Gastroesophageal sphincter (tissue), 4 donors: ENCODE measurements at regions not wholly inside any gene's neighbourhood (a gene's known extent, or its start where the extent isn't known, plus 50 kb on each side); places are given as distances from the start of the nearest gene placed in this dataset.
"Not testable (repeated sequence)": the region's sequence is repeated elsewhere in the genome, so short reads cannot be mapped to it uniquely, and the experiment has no call there.

Experiments used
- ATAC-seq: fragments of 150-250 bp; one replicate; pipeline ENCODE4 v1.9.1; 2016; ENCODE audit warnings: mild to moderate bottlenecking, moderate library complexity
- H3K27ac ChIP-seq, 4 donors: fragments of 200-600 bp; sonication (generic) in 3 of 4; 1 replicate in 3 of 4; 2 replicates in 1 of 4; pipeline ENCODE4 v1.5.1; 2016 to 2019
- H3K27me3 ChIP-seq: fragments of 200-600 bp; sonication (generic); one replicate; pipeline ENCODE4 v1.5.1; 2019
- H3K36me3 ChIP-seq, 2 donors: fragments of 200-600 bp; sonication (generic); one replicate each; pipeline ENCODE4 v1.5.1; 2019; ENCODE audit warnings: control low read depth in 1 of 2
- H3K4me1 ChIP-seq, 3 donors: fragments of 200-600 bp; sonication (generic); 1 replicate in 2 of 3; 2 replicates in 1 of 3; pipeline ENCODE4 v1.5.1; 2016 to 2019; ENCODE audit warnings: control low read depth in 2 of 3
- H3K4me3 ChIP-seq, 2 donors: fragments of 200-600 bp; sonication (generic); one replicate each; pipeline ENCODE4 v1.5.1; 2019; ENCODE audit warnings: mild to moderate bottlenecking in 1 of 2, moderate library complexity in 1 of 2
- H3K9me3 ChIP-seq, 3 donors: fragments of 200-600 bp; sonication (generic); one replicate each; pipeline ENCODE4 v1.5.1; 2017 to 2019; ENCODE audit warnings: control low read depth in 2 of 3
- EP300 ChIP-seq: sonication (generic); formaldehyde crosslinking; IDR thresholded peaks from one replicate; pipeline ENCODE4 v1.6.1; 2017; ENCODE audit warnings: antibody characterized with exemption, mild to moderate bottlenecking
- POLR2A ChIP-seq, 2 donors: fragments of 450-650 bp; IDR thresholded peaks; one replicate each; pipeline ENCODE4 v1.6.1; 2017; ENCODE audit warnings: antibody characterized with exemption in 2 of 2, mild to moderate bottlenecking in 2 of 2, moderate library complexity in 1 of 2
- POLR2AphosphoS5 ChIP-seq: sonication (generic); formaldehyde crosslinking; IDR thresholded peaks from one replicate; pipeline ENCODE4 v1.6.1; 2017; ENCODE audit warnings: antibody characterized with exemption
- WGBS, 2 donors: methylation state at CpG; one replicate each; pipeline ENCODE4 v1.1.5; 2018; ENCODE audit warnings: low coverage in 1 of 2; 5-methylcytosine and 5-hydroxymethylcytosine counted together
- TF ChIP-seq, protein P1 (sequence below), 4 experiments: fragments of 200-600 bp in 2 of 4; fragments of 450-650 bp in 2 of 4; sonication (generic) in 1 of 4; IDR thresholded peaks; one replicate each; pipeline ENCODE4 v1.5.1; 2017 to 2019; ENCODE audit warnings: antibody characterized with exemption in 4 of 4, mild to moderate bottlenecking in 2 of 4, moderate library complexity in 2 of 4

DNA sequence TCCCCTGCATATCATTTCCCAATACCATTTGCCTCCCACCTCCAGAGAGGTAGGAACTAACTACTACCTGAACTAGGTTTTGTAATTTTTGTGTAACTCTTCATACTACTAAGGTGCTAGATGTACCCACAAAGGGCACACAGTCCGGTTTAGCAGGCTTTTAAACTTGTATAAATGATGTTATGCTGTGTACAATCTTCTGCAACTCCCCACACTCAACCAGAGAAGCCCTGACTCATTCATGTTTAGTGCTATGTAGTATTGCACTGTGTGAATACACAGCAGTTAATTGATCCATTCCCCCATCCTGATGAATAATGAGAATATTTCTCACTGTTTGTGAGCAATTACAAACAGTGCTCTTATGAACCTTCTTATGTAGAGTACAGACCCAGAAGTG is 285.6 kb downstream of the SMAD2 start:
- Histone ChIP-seq H3K4me3 (no peak overlapping the region), H3K4me1 (no peaks in the 10 kb centered on the region), H3K27ac (no peak overlapping the region), H3K27me3 (no peaks in the 10 kb centered on the region), H3K36me3 (no peaks in the 10 kb centered on the region), H3K9me3 (peaks cover 0 to 17% (median 0%) of the 10 kb centered on the region in 3 donors)
- ATAC-seq, result no peak
- 75 to 80% methylated on average over 1 of the region's 1 CpG for WGBS, 2 donors
- TF ChIP-seq POLR2A (IDR thresholded peaks at IDR 0.05) (no peak), POLR2AphosphoS5 (no peak)

DNA sequence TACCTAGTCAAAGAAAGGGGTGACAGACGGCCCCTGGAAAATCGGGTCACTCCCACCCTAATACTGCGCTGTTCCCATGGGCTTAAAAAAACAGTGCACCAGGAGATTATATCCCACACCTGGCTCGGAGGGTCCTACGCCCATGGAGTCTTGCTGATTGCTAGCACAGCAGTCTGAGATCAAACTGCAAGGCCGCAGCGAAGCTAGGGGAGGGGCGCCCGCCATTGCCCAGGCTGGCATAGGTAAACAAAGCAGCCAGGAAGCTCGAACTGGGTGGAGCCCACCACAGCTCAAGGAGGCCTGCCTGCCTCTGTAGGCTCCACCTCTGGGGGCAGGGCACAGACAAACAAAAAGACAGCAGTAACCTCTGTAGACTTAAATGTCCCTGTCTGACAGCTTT is 292.9 kb downstream of the SMAD2 start:
- not testable (repeated sequence) for H3K4me3 ChIP-seq, H3K27me3 ChIP-seq, H3K27ac ChIP-seq, ATAC-seq, H3K36me3 ChIP-seq, H3K9me3 ChIP-seq, H3K4me1 ChIP-seq
- WGBS, 2 donors, result no CpG with 5 or more reads among the region's 10 CpGs

DNA sequence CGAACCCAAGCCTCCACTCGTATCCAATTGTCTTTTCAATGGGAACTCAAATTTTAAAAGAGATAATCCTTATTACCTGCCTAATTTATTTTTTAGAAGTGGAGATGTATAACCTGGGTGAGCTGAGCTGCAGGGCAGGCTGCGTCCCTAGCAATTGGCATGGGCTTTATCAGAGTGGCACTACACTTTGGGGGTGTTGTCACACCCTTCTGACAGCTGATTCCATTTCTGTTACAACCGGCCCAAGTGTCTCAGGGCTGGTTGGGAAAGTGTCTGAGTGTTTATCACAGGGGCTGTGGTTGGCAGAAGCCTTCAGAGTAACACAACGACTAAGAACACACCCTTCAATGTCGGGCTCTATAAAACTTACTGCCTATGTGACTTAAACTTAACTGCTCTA is 295.0 kb downstream of the SMAD2 start:
- no peak overlapping the region for H3K27ac ChIP-seq
- H3K4me3 ChIP-seq, result no peak overlapping the region
- H3K4me1 ChIP-seq, result no peaks in the 10 kb centered on the region
- H3K36me3 ChIP-seq, result no peaks in the 10 kb centered on the region
- 77 to 80% methylated on average over 5 of the region's 6 CpGs for WGBS, 2 donors
- H3K9me3 ChIP-seq, result no peaks in the 10 kb centered on the region
- no peak for ATAC-seq
- TF ChIP-seq, protein P1, sequence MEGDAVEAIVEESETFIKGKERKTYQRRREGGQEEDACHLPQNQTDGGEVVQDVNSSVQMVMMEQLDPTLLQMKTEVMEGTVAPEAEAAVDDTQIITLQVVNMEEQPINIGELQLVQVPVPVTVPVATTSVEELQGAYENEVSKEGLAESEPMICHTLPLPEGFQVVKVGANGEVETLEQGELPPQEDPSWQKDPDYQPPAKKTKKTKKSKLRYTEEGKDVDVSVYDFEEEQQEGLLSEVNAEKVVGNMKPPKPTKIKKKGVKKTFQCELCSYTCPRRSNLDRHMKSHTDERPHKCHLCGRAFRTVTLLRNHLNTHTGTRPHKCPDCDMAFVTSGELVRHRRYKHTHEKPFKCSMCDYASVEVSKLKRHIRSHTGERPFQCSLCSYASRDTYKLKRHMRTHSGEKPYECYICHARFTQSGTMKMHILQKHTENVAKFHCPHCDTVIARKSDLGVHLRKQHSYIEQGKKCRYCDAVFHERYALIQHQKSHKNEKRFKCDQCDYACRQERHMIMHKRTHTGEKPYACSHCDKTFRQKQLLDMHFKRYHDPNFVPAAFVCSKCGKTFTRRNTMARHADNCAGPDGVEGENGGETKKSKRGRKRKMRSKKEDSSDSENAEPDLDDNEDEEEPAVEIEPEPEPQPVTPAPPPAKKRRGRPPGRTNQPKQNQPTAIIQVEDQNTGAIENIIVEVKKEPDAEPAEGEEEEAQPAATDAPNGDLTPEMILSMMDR (IDR thresholded peaks at IDR 0.05), result no peak
- no peak for TF ChIP-seq POLR2AphosphoS5
- no peak for TF ChIP-seq POLR2A (IDR thresholded peaks at IDR 0.05)
- TF ChIP-seq EP300, result no peak
- H3K27me3 ChIP-seq, result peaks cover under 1% of the 10 kb centered on the region

DNA sequence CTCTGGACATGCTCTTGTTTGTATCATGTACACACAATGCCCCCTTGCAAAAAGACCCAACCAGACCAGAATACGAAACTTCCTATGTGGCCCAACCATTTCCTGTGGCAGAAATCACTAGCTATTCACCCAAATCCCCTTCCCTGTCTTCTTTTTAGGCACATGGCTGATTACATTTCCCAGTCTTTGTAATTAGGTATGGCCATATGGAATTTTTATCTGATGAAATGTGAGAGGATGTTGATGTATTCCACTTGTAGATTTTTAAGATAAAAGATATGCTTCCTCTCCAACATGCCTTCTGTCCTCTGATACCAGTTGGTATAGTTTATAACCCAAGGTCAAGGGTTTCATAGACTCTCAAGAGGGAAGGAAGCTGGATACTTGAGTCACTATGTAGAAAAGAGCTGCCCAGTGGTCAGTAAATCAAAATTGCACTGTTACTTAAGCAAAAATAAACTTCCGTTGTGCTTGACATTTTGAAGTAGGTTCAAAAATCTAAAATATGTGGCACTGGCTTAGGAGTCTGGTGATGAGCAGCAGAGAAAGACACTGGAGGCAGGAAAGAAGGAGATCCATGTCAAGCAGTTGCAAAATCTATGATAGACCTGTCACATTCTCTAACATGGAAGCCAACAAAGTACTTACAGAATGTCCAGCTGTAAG is 297.4 kb downstream of the SMAD2 start:
- no peak overlapping the region for H3K4me3 ChIP-seq
- H3K27ac ChIP-seq, result no peak overlapping the region
- ATAC-seq, result no peak
- no peak for TF ChIP-seq EP300
- no peak for TF ChIP-seq POLR2A (IDR thresholded peaks at IDR 0.05)
- TF ChIP-seq, protein P1 (IDR thresholded peaks at IDR 0.05), result no peak
- TF ChIP-seq POLR2AphosphoS5, result no peak
- WGBS, 2 donors, result 43 to 80% methylated on average over 1 to 2 of the region's 2 CpGs
- H3K36me3 ChIP-seq, result no peaks in the 10 kb centered on the region
- H3K4me1 ChIP-seq, result no peaks in the 10 kb centered on the region
- no peaks in the 10 kb centered on the region for H3K9me3 ChIP-seq
- H3K27me3 ChIP-seq, result peaks cover 3% of the 10 kb centered on the region

DNA sequence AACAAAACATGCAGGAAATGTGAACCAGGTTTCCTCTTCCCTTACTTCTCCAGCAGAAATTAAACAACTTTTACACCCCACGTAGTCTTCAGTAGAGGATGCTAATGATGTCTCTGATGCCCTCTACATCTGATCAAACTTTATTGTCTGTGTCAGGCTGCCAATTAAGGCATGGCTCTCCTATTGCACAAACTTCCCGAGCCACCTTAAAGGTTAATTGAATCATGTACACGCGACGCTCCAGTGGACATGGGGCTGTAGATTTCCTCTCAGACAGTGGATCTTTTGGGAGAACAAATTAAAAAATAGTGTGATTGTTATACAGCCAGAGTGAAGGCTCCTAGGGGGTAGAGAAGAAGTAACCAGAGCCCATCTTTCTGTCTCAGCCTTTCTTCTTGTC is 301.6 kb downstream of the SMAD2 start:
- WGBS, 2 donors, result 64% methylated on average over 1 to 5 of the region's 5 CpGs
- TF ChIP-seq, protein P1 (IDR thresholded peaks at IDR 0.05), result no peak
- TF ChIP-seq EP300 (no peak), POLR2AphosphoS5 (no peak), POLR2A (IDR thresholded peaks at IDR 0.05) (no peak)
- ATAC-seq, result no peak

DNA sequence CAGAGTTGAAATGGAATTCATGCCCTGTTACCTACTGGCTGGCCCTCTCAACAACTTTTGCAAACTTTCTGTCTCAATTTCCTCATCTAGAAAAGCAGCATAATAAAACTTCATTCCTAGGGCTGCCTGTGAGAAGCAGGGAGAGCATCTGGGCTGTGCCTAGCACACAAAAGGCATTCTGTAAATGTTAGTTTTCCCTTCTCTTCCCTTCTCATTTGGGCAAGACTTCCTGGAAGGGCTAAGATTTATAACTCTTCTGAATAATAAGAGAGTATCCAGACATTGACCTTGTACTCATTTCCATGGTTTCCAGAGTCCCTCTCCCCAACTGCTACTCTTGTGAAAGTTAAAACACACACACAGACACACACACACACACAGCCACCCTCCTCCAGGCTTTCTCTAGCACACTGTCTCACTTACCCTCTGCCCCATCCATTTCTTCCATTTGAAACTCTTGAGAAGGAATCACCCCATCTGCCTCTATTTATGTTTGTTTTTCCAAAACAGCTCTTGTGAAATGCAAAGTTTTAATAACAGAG is 302.1 kb downstream of the SMAD2 start:
- Histone ChIP-seq H3K27me3 (peaks cover 14% of the 10 kb centered on the region), H3K27ac (no peak overlapping the region), H3K4me1 (no peaks in the 10 kb centered on the region), H3K9me3 (no peaks in the 10 kb centered on the region), H3K36me3 (no peaks in the 10 kb centered on the region), H3K4me3 (no peak overlapping the region)
- no peak for ATAC-seq
- no peak for TF ChIP-seq EP300
- TF ChIP-seq POLR2AphosphoS5, result no peak
- TF ChIP-seq, protein P1 (IDR thresholded peaks at IDR 0.05), result no peak
- TF ChIP-seq POLR2A (IDR thresholded peaks at IDR 0.05), result no peak

More for the DNA sequence above, 301.6 kb downstream of the SMAD2 start:
- Histone ChIP-seq H3K27me3 (peaks cover 14% of the 10 kb centered on the region), H3K4me1 (no peaks in the 10 kb centered on the region), H3K9me3 (no peaks in the 10 kb centered on the region), H3K36me3 (no peaks in the 10 kb centered on the region), H3K4me3 (no peak overlapping the region), H3K27ac (no peak overlapping the region)
